ENCODE measurements at regions not wholly inside any gene's neighbourhood (a gene's known extent, or its start where the extent isn't known, plus 50 kb on each side); places are given as distances from the start of the nearest gene placed in this dataset.

GRCh38 chr5:17929171-17929570, 294.9 kb downstream of the TAF11L14 start:
- no peaks in the 10 kb centered on the region for H3K9me2 ChIP-seq (replicated peaks; ENCODE audit: control insufficient read depth, low read length)
- H3K4me3 ChIP-seq (ENCODE audit: low read length), result no peak overlapping the region
- H3K27ac ChIP-seq (ENCODE audit: low read depth, low read length), result no peak overlapping the region
- peaks cover 5% of the 10 kb centered on the region; the same call in 1 of the 2 replicates for H3K9me3 ChIP-seq (ENCODE audit: control insufficient read depth, insufficient read depth, low read length)
- H3K4me1 ChIP-seq (ENCODE audit: control insufficient read depth, low read length), result no peaks in the 10 kb centered on the region
- H3K79me2 ChIP-seq (ENCODE audit: control insufficient read depth, low read length), result no peaks in the 10 kb centered on the region
- H3F3A ChIP-seq (ENCODE audit: control insufficient read depth, insufficient read depth), result no peaks in the 10 kb centered on the region
- H3K36me3 ChIP-seq (ENCODE audit: control insufficient read depth, low read length), result no peaks in the 10 kb centered on the region
- H4K20me1 ChIP-seq (ENCODE audit: control insufficient read depth, insufficient read depth, low read depth, low read length), result no peaks in the 10 kb centered on the region
- no peak for TF ChIP-seq EZH2phosphoT487 (IDR thresholded peaks at IDR 0.05; ENCODE audit: borderline replicate concordance, low read length)
- TF ChIP-seq CTCF (IDR thresholded peaks at IDR 0.05; ENCODE audit: low read depth, low read length, poor library complexity, severe bottlenecking), result no peak
- no peaks in the 10 kb centered on the region for H3K27me3 ChIP-seq (ENCODE audit: control insufficient read depth, low read length)
- no peak overlapping the region for H3K4me2 ChIP-seq (ENCODE audit: low read length)

GRCh38 chr5:17930346-17930745, 296.1 kb downstream of the TAF11L14 start:
- Histone ChIP-seq H3F3A (ENCODE audit: control insufficient read depth, insufficient read depth) (no peaks in the 10 kb centered on the region), H3K9me2 (replicated peaks; ENCODE audit: control insufficient read depth, low read length) (no peaks in the 10 kb centered on the region), H4K20me1 (ENCODE audit: control insufficient read depth, insufficient read depth, low read depth, low read length) (no peaks in the 10 kb centered on the region), H3K27me3 (ENCODE audit: control insufficient read depth, low read length) (no peaks in the 10 kb centered on the region), H3K79me2 (ENCODE audit: control insufficient read depth, low read length) (no peaks in the 10 kb centered on the region), H3K4me2 (ENCODE audit: low read length) (no peak overlapping the region), H3K9me3 (ENCODE audit: control insufficient read depth, insufficient read depth, low read length) (peaks cover 5% of the 10 kb centered on the region; the same call in 1 of the 2 replicates), H3K4me1 (ENCODE audit: control insufficient read depth, low read length) (no peaks in the 10 kb centered on the region), H3K27ac (ENCODE audit: low read depth, low read length) (no peak overlapping the region), H3K4me3 (ENCODE audit: low read length) (no peak overlapping the region), H3K36me3 (ENCODE audit: control insufficient read depth, low read length) (no peaks in the 10 kb centered on the region)
- no peak for TF ChIP-seq CTCF (IDR thresholded peaks at IDR 0.05; ENCODE audit: low read depth, low read length, poor library complexity, severe bottlenecking)
- TF ChIP-seq EZH2phosphoT487 (IDR thresholded peaks at IDR 0.05; ENCODE audit: borderline replicate concordance, low read length), result no peak

- H3K9me2 ChIP-seq (replicated peaks; ENCODE audit: control insufficient read depth, low read length), result no peaks in the 10 kb centered on the region
- no peaks in the 10 kb centered on the region for H3K9me3 ChIP-seq (ENCODE audit: control insufficient read depth, insufficient read depth, low read length)
- H3K79me2 ChIP-seq (ENCODE audit: control insufficient read depth, low read length), result no peaks in the 10 kb centered on the region
- H3K27ac ChIP-seq (ENCODE audit: low read depth, low read length), result no peak overlapping the region
- TF ChIP-seq CTCF (IDR thresholded peaks at IDR 0.05; ENCODE audit: low read depth, low read length, poor library complexity, severe bottlenecking) (no peak), EZH2phosphoT487 (IDR thresholded peaks at IDR 0.05; ENCODE audit: borderline replicate concordance, low read length) (no peak)
- no peaks in the 10 kb centered on the region for H3F3A ChIP-seq (ENCODE audit: control insufficient read depth, insufficient read depth)
- no peak overlapping the region for H3K4me3 ChIP-seq (ENCODE audit: low read length)
- H3K36me3 ChIP-seq (ENCODE audit: control insufficient read depth, low read length), result no peaks in the 10 kb centered on the region
- no peaks in the 10 kb centered on the region for H3K4me1 ChIP-seq (ENCODE audit: control insufficient read depth, low read length)
- no peak overlapping the region for H3K4me2 ChIP-seq (ENCODE audit: low read length)
- no peaks in the 10 kb centered on the region for H3K27me3 ChIP-seq (ENCODE audit: control insufficient read depth, low read length)
- no peaks in the 10 kb centered on the region for H4K20me1 ChIP-seq (ENCODE audit: control insufficient read depth, insufficient read depth, low read depth, low read length)
Measured at GRCh38 chr5:17944046-17944445, 309.8 kb downstream of the TAF11L14 start.

GRCh38 chr5:17947029-17947428, 312.8 kb downstream of the TAF11L14 start:
- Histone ChIP-seq H3K9me3 (ENCODE audit: control insufficient read depth, insufficient read depth, low read length) (no peaks in the 10 kb centered on the region), H3K36me3 (ENCODE audit: control insufficient read depth, low read length) (no peaks in the 10 kb centered on the region), H3K79me2 (ENCODE audit: control insufficient read depth, low read length) (no peaks in the 10 kb centered on the region), H3K4me1 (ENCODE audit: control insufficient read depth, low read length) (no peaks in the 10 kb centered on the region), H3K27me3 (ENCODE audit: control insufficient read depth, low read length) (no peaks in the 10 kb centered on the region), H3K9me2 (replicated peaks; ENCODE audit: control insufficient read depth, low read length) (no peaks in the 10 kb centered on the region), H4K20me1 (ENCODE audit: control insufficient read depth, insufficient read depth, low read depth, low read length) (no peaks in the 10 kb centered on the region), H3K4me2 (ENCODE audit: low read length) (no peak overlapping the region), H3F3A (ENCODE audit: control insufficient read depth, insufficient read depth) (no peaks in the 10 kb centered on the region), H3K27ac (ENCODE audit: low read depth, low read length) (no peak overlapping the region), H3K4me3 (ENCODE audit: low read length) (no peak overlapping the region)
- no peak for TF ChIP-seq EZH2phosphoT487 (IDR thresholded peaks at IDR 0.05; ENCODE audit: borderline replicate concordance, low read length)
- TF ChIP-seq CTCF (IDR thresholded peaks at IDR 0.05; ENCODE audit: low read depth, low read length, poor library complexity, severe bottlenecking), result no peak
